Adrenal gland (tissue), 9 donors: ENCODE measurements at regions not wholly inside any gene's neighbourhood (a gene's known extent, or its start where the extent isn't known, plus 50 kb on each side); places are given as distances from the start of the nearest gene placed in this dataset.

Experiments used
- DNase-seq, 7 donors: peaks; one replicate each; pipeline ENCODE4 v3.0.0-alpha.2; 2019 to 2020
- H3K27ac ChIP-seq, 5 donors: fragments of 200-600 bp; sonication (generic) in 4 of 5; 1 replicate in 3 of 5; 2 replicates in 2 of 5; pipeline versions ENCODE4 v1.5.1 to v1.8.0; 2016 to 2020; ENCODE audit warnings: mild to moderate bottlenecking in 1 of 5
- H3K27me3 ChIP-seq: fragments of 200-600 bp; 2 replicates; pipeline ENCODE4 v1.8.0; 2021
- H3K36me3 ChIP-seq, 2 donors: fragments of 200-600 bp; replicated peaks in 1 of 2; 1 replicate in 1 of 2; 2 replicates in 1 of 2; pipeline versions ENCODE4 v1.5.1 to v1.8.0; 2018 to 2022
- H3K4me1 ChIP-seq, 2 donors: fragments of 200-600 bp; replicated peaks in 1 of 2; 1 replicate in 1 of 2; 2 replicates in 1 of 2; pipeline versions ENCODE4 v1.5.1 to v1.8.0; 2018 to 2021
- H3K4me3 ChIP-seq, 4 donors: fragments of 200-600 bp; sonication (generic) in 3 of 4; one replicate each; pipeline ENCODE4 v1.5.1; 2016 to 2018
- H3K9me3 ChIP-seq, 3 donors: fragments of 200-600 bp; sonication (generic) in 1 of 3; replicated peaks in 1 of 3; 1 replicate in 2 of 3; 2 replicates in 1 of 3; pipeline versions ENCODE4 v1.5.1 to v1.8.0; 2016 to 2021
- POLR2A ChIP-seq, 2 donors: fragments of 450-650 bp; IDR thresholded peaks; one replicate each; pipeline ENCODE4 v1.6.1; 2017; ENCODE audit warnings: antibody characterized with exemption in 2 of 2, mild to moderate bottlenecking in 2 of 2, moderate library complexity in 1 of 2
- WGBS, 4 donors: extraction: QIAGEN DNeasy Blood & Tissue Kit in 2 of 4; methylation state at CpG; one replicate each; pipeline versions ENCODE4 v1.1.5 to v1.1.7; 2013 to 2017; 5-methylcytosine and 5-hydroxymethylcytosine counted together
- intact Hi-C, 2 donors: fragments of 100-400 bp; cut with DNase I; formaldehyde crosslinking; loops; one replicate each; pipeline versions ENCODE4 v1.14.1 to v1.15.0; 2022 to 2023
- TF ChIP-seq, protein P1 (sequence below), 6 experiments: fragments of 450-650 bp in 4 of 6; fragments of 200-600 bp in 2 of 6; sonication (generic) in 1 of 6; IDR thresholded peaks; 1 replicate in 5 of 6; 2 replicates in 1 of 6; pipeline versions ENCODE4 v1.5.1 to v1.8.0; 2016 to 2021; ENCODE audit warnings: antibody characterized with exemption in 6 of 6, mild to moderate bottlenecking in 2 of 6, moderate library complexity in 1 of 6
- donor health status: healthy with polysubstance abuse.
- donor health status: Bipolar disorder and iron deficiency.
- donor health status: DM: yes; HTN: yes; CAD: no.
- donor health status: DM: no; HTN: no; CAD: no.
- donor health status: DM: no; HTN: no; CAD: no.

DNA sequence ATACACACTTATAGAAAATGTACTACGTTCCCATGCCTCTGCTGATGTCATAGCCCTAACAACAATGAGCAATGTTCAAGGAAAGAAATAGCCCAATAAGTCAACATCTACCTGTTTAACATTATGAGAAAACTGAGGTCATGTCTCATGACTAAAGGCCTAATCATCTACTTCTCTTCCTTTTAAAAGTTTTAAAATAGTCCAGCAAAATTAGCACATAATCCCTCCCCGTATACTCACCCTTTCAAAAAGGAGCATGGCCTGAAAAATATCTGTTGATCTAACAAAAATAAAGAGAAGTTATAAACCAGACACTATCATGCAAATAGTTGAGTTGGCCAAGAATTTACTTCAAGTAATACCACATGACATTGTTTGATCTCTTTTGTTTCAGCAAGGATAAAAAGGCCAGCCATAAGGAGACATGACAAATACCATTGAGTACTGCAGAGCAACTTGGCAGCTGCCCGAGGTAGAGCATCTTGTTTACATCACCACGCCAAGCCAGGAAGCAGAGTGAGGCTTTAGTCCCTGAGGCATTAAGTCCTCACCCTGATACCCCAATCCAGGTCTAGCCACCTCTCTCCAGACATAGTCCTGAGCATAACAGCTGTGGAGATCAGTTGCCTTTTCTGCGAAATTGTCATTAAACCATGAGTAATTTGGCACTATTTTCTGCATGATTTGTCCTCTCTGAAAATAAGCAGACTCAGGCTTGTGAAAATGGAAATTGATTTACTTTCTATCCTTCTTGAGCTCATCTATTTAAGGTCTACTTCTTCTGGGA lies 137.4 kb upstream of the ETAA1 start:
- Histone ChIP-seq H3K27ac (peak overlapping the region in 3 of 5 donors; percentile 40 to 77 (median 59)), H3K4me3 (no peak overlapping the region), H3K27me3 (no peaks in the 10 kb centered on the region), H3K9me3 (no peaks in the 10 kb centered on the region), H3K36me3 (no peaks in the 10 kb centered on the region), H3K4me1 (peaks cover 9 to 18% of the 10 kb centered on the region in 2 donors)
- peak in 6 of 7 donors; percentile 13 to 68 (median 22) for DNase-seq
- no peak for TF ChIP-seq POLR2A (IDR thresholded peaks at IDR 0.05)
- TF ChIP-seq, protein P1, sequence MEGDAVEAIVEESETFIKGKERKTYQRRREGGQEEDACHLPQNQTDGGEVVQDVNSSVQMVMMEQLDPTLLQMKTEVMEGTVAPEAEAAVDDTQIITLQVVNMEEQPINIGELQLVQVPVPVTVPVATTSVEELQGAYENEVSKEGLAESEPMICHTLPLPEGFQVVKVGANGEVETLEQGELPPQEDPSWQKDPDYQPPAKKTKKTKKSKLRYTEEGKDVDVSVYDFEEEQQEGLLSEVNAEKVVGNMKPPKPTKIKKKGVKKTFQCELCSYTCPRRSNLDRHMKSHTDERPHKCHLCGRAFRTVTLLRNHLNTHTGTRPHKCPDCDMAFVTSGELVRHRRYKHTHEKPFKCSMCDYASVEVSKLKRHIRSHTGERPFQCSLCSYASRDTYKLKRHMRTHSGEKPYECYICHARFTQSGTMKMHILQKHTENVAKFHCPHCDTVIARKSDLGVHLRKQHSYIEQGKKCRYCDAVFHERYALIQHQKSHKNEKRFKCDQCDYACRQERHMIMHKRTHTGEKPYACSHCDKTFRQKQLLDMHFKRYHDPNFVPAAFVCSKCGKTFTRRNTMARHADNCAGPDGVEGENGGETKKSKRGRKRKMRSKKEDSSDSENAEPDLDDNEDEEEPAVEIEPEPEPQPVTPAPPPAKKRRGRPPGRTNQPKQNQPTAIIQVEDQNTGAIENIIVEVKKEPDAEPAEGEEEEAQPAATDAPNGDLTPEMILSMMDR (IDR thresholded peaks at IDR 0.05): no peak
- intact Hi-C loops: no loop called here
- 47 to 65% (median 60%) methylated on average over 5 of the region's 5 CpGs for WGBS, 4 donors

DNA sequence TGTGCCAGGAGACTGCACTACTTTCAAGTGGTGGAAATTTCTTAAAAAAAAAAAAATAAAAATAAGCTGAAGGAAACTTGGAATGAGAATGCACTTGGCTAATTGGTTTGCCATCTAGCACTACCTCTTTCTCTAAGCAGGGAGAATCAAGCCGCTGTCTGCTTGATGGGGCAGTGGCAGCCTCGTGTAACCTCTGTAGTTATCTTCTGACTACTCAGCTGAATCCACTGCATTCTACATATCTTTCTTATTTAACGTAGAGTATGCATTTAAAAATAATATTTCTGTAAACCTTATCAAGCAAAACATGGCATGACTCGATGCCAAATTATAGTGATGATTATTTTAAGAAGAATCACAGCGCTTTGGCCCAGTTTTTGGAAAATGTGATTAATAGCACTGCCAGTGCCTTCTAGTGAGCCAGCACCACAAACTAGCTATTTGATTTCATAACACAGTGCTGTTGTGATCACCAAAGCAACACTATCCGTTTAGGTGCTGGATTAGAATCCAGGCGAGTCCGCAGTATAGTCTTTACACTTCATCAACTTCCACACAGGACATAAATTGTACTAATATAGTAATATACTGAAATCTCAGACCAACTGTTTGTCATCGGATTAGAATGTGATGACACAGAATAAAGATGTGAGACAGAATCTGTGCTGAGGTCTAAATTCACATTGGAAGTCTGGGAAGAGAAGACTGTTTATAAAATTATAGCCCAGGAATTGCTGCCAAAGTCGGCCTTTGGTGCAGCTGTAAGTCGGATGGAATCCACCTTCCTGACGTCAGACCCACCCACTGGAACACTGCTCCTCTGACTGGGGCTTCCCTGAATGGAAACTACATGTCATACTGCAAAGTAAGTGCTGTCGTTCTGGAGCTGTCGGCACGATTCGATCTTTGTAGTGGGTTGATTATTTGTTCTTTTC lies 136.5 kb upstream of the ETAA1 start:
- H3K4me1 ChIP-seq: peaks cover 9 to 18% of the 10 kb centered on the region in 2 donors
- TF ChIP-seq POLR2A (IDR thresholded peaks at IDR 0.05): no peak
- TF ChIP-seq, protein P1 (IDR thresholded peaks at IDR 0.05): no peak
- H3K9me3 ChIP-seq: no peaks in the 10 kb centered on the region
- peak overlapping the region in 3 of 5 donors; percentile 40 to 77 (median 70) for H3K27ac ChIP-seq
- H3K4me3 ChIP-seq: no peak overlapping the region
- H3K36me3 ChIP-seq: no peaks in the 10 kb centered on the region
- 55 to 65% (median 59%) methylated on average over 16 of the region's 16 CpGs for WGBS, 4 donors
- H3K27me3 ChIP-seq: no peaks in the 10 kb centered on the region
- DNase-seq: peak; percentile 16 to 82 (median 49)
- intact Hi-C loops: no loop called here

DNA sequence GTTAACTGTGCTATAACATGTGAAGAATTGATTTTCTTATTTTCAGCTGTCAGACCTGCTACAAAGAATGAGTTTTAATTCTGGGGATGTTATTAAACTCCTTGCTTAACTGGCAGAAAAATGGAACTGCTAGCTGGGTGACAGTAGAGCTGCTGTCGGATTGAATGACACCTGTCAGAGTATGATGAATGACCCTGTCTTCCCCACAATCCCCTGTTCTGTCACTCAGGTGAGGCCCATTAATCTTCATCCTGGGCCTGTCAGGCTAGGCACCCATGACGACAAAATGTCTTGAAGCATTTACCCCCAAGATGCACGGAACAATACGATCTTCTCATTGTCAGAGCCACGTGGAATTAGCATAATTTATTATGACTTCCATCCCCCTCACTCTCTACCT lies 129.9 kb upstream of the ETAA1 start:
- no peaks in the 10 kb centered on the region for H3K27me3 ChIP-seq
- DNase-seq: no peak
- H3K27ac ChIP-seq: no peak overlapping the region
- intact Hi-C loops: no loop called here
- TF ChIP-seq, protein P1 (IDR thresholded peaks at IDR 0.05): no peak
- TF ChIP-seq POLR2A (IDR thresholded peaks at IDR 0.05): no peak
- H3K4me1 ChIP-seq: no peaks in the 10 kb centered on the region
- 85 to 93% (median 88%) methylated on average over 5 of the region's 5 CpGs for WGBS, 4 donors
- no peaks in the 10 kb centered on the region for H3K36me3 ChIP-seq
- H3K9me3 ChIP-seq: no peaks in the 10 kb centered on the region
- no peak overlapping the region for H3K4me3 ChIP-seq

DNA sequence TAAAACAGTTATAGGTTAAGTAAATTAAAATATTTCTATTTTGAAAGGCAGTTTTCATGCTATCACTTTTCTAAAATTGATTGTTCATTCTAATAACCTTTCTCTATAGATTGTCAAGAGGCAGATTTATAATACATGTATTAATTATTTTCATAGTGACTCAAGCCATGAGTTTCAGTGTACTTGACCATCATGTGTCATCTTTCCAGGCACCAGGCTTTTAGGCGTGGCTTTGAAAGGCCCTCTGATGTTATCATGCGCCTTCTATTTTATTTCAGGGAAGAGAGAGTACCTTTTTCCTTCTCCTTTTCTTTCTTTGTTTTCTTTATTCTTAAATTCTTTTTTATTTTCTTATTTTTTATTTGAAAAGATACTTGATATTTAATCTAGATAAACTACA lies 128.3 kb upstream of the ETAA1 start:
- no peak overlapping the region for H3K27ac ChIP-seq
- whole genome bisulfite sequencing, 4 donors: 89 to 93% (median 91%) methylated on average over 2 of the region's 2 CpGs
- no peak overlapping the region for H3K4me3 ChIP-seq
- H3K4me1 ChIP-seq: no peaks in the 10 kb centered on the region
- intact Hi-C loops: no loop called here
- no peaks in the 10 kb centered on the region for H3K9me3 ChIP-seq
- H3K36me3 ChIP-seq: no peaks in the 10 kb centered on the region
- TF ChIP-seq POLR2A (IDR thresholded peaks at IDR 0.05): no peak
- TF ChIP-seq, protein P1 (IDR thresholded peaks at IDR 0.05): no peak
- H3K27me3 ChIP-seq: no peaks in the 10 kb centered on the region
- DNase-seq: no peak
